SK-N-SH (cell line): ENCODE measurements at regions not wholly inside any gene's neighbourhood (a gene's known extent, or its start where the extent isn't known, plus 50 kb on each side); places are given as distances from the start of the nearest gene placed in this dataset.

ENCODE experiments used
- CTCF ChIA-PET: fragments of 300-600, 350-600 bp; formaldehyde crosslinking; extraction: SDS; loops from one replicate; lab custom pipeline; 2021; lab: Yijun Ruan, JAX
- POLR2A ChIA-PET: fragments of 350-600 bp; sonication (Branson Sonifier 250); formaldehyde crosslinking; extraction: SDS; loops from one replicate; lab custom pipeline; 2020; ENCODE audit warnings: antibody characterized with exemption, inconsistent platforms; lab: Yijun Ruan, JAX
- DNase-seq: peaks from one replicate; pipeline ENCODE4 v3.0.0; 2012
- H2AFZ ChIP-seq: fragments of 200-600 bp; sonication (generic); 2 replicates; pipeline ENCODE4 v1.8.1; 2016; ENCODE audit warnings: antibody characterized with exemption, mild to moderate bottlenecking, low read depth
- H3F3A ChIP-seq: fragments of 200-600 bp; sonication (generic); replicated peaks from 2 replicates; pipeline ENCODE3; 2016; ENCODE audit warnings: antibody characterized with exemption, mild to moderate bottlenecking; ENCODE audit not compliant: insufficient read depth
- H3K27ac ChIP-seq, 2 experiments: fragments of 200-500 bp in 1 of 2; fragments of 200-600 bp in 1 of 2; sonication (Bioruptor generic) in 1 of 2; sonication (generic), shearing (Covaris generic) in 1 of 2; 2 replicates each; pipeline versions ENCODE4 v1.5.1 to v1.6.1; 2014 to 2016; ENCODE audit warnings: low read depth in 2 of 2, inconsistent platforms in 1 of 2, low read length in 1 of 2, mild to moderate bottlenecking in 1 of 2, mixed read lengths in 1 of 2
- H3K27me3 ChIP-seq: fragments of 200-600 bp; sonication (generic), shearing (Covaris generic); 2 replicates; pipeline ENCODE4 v1.6.1; 2016; ENCODE audit warnings: mixed run types; ENCODE audit not compliant: insufficient read depth
- H3K36me3 ChIP-seq, 2 experiments: fragments of 200-500 bp in 1 of 2; fragments of 200-600 bp in 1 of 2; sonication (Bioruptor generic) in 1 of 2; sonication (generic) in 1 of 2; replicated peaks in 1 of 2; 2 replicates each; pipeline versions ENCODE3 to v1.5.1; 2014 to 2016; ENCODE audit warnings: low read length in 1 of 2, mild to moderate bottlenecking in 1 of 2; ENCODE audit not compliant: insufficient read depth in 2 of 2, control insufficient read depth in 1 of 2
- H3K4me1 ChIP-seq, 2 experiments: fragments of 200-500 bp in 1 of 2; fragments of 200-600 bp in 1 of 2; sonication (Bioruptor generic) in 1 of 2; sonication (generic), shearing (Covaris generic) in 1 of 2; 2 replicates each; pipeline versions ENCODE4 v1.5.1 to v1.6.1; 2014 to 2016; ENCODE audit warnings: low read depth in 1 of 2, low read length in 1 of 2, mixed run types in 1 of 2; ENCODE audit not compliant: insufficient read depth in 2 of 2, control insufficient read depth in 1 of 2
- H3K4me2 ChIP-seq: fragments of 200-600 bp; sonication (generic), shearing (Covaris generic); 2 replicates; pipeline ENCODE4 v1.6.1; 2017; ENCODE audit warnings: mixed run types
- H3K4me3 ChIP-seq, 2 experiments: fragments of 200-500 bp in 1 of 2; fragments of 200-600 bp in 1 of 2; sonication (Bioruptor generic) in 1 of 2; sonication (generic), shearing (Covaris generic) in 1 of 2; 2 replicates each; pipeline versions ENCODE4 v1.5.1 to v1.8.1; 2014 to 2016; ENCODE audit warnings: low read depth in 2 of 2, inconsistent platforms in 1 of 2, low read length in 1 of 2, mild to moderate bottlenecking in 1 of 2, mixed read lengths in 1 of 2, moderate library complexity in 1 of 2
- H3K79me2 ChIP-seq: fragments of 200-600 bp; sonication (generic); 2 replicates; pipeline ENCODE4 v1.8.1; 2017; ENCODE audit warnings: mild to moderate bottlenecking; ENCODE audit not compliant: insufficient read depth
- H3K9ac ChIP-seq: fragments of 200-600 bp; sonication (generic); 2 replicates; pipeline ENCODE4 v1.6.1; 2017; ENCODE audit warnings: mixed run types
- H3K9me2 ChIP-seq: fragments of 200-600 bp; sonication (generic); 2 replicates; pipeline ENCODE4 v1.6.1; 2017; ENCODE audit warnings: mixed run types
- H3K9me3 ChIP-seq: fragments of 200-600 bp; sonication (generic); 2 replicates; pipeline ENCODE4 v1.6.1; 2017; ENCODE audit warnings: mixed run types, mild to moderate bottlenecking, moderate library complexity
- H4K20me1 ChIP-seq: fragments of 200-600 bp; sonication (generic); 2 replicates; pipeline ENCODE4 v1.6.1; 2017; ENCODE audit warnings: mild to moderate bottlenecking, mixed run types; ENCODE audit not compliant: insufficient read depth
- CHD2 ChIP-seq: fragments of 150-350 bp; IDR thresholded peaks from 2 replicates; pipeline ENCODE4 v1.6.1; 2018; ENCODE audit warnings: low read length; ENCODE audit not compliant: partially characterized antibody
- EP300 ChIP-seq, 2 experiments: IDR thresholded peaks; 2 replicates each; pipeline versions ENCODE4 v1.4.0 to v1.6.1; 2012; ENCODE audit warnings: borderline replicate concordance in 1 of 2, low read depth in 1 of 2, low read length in 1 of 2
- FOXJ3 ChIP-seq: sonication (generic); formaldehyde crosslinking; IDR thresholded peaks from 2 replicates; pipeline ENCODE4 v1.5.1; 2020; ENCODE audit warnings: mild to moderate bottlenecking, missing genetic modification reagents
- FOXM1 ChIP-seq: IDR thresholded peaks from 2 replicates; pipeline ENCODE4 v1.4.0; 2012; ENCODE audit warnings: low read depth, mild to moderate bottlenecking
- GABPA ChIP-seq: IDR thresholded peaks from 2 replicates; pipeline ENCODE4 v1.4.0; 2012; ENCODE audit warnings: low read depth, mild to moderate bottlenecking
- IRF3 ChIP-seq: fragments of 150-350 bp; IDR thresholded peaks from 2 replicates; pipeline ENCODE4 v1.6.1; 2016; ENCODE audit warnings: mild to moderate bottlenecking, low read depth, low read length
- NFIC ChIP-seq: IDR thresholded peaks from 2 replicates; pipeline ENCODE4 v1.4.0; 2012; ENCODE audit warnings: borderline replicate concordance
- RAD21 ChIP-seq: IDR thresholded peaks from 2 replicates; pipeline ENCODE4 v1.6.1; 2012; ENCODE audit warnings: mild to moderate bottlenecking, low read length
- SMC3 ChIP-seq: IDR thresholded peaks from 2 replicates; pipeline ENCODE4 v1.6.1; 2012; ENCODE audit warnings: low read depth, low read length, improper control_type of control experiment
- TAF1 ChIP-seq: IDR thresholded peaks from 2 replicates; pipeline ENCODE4 v1.6.1; 2012; ENCODE audit warnings: low read depth, mild to moderate bottlenecking, low read length, moderate library complexity, borderline replicate concordance
- TCF12 ChIP-seq: IDR thresholded peaks from 2 replicates; pipeline ENCODE4 v1.4.0; 2012
- USF2 ChIP-seq: fragments of 150-350 bp; IDR thresholded peaks from 2 replicates; pipeline ENCODE4 v1.6.1; 2017; ENCODE audit warnings: antibody characterized with exemption, low read length, low read depth, borderline replicate concordance
- YY1 ChIP-seq: IDR thresholded peaks from 2 replicates; pipeline ENCODE4 v1.4.0; 2012; ENCODE audit warnings: low read depth, mild to moderate bottlenecking
- WGBS: methylation state at CpG from one replicate; pipeline ENCODE4 v1.1.6; 2017; ENCODE audit warnings: low lambda C conversion rate; 5-methylcytosine and 5-hydroxymethylcytosine counted together

GRCh38 chr11:15493921-15494620 is 379.3 kb downstream of the INSC start:
- no peak overlapping the region for H3K4me3 ChIP-seq
- no peaks in the 10 kb centered on the region for H3K9me3 ChIP-seq
- H4K20me1 ChIP-seq, result no peaks in the 10 kb centered on the region
- H2AFZ ChIP-seq, result no peak overlapping the region
- H3K9ac ChIP-seq, result no peak overlapping the region
- no peaks in the 10 kb centered on the region for H3K9me2 ChIP-seq
- WGBS, result 10% methylated on average over 1 of the region's 1 CpG
- H3K79me2 ChIP-seq, result no peaks in the 10 kb centered on the region
- no peak overlapping the region for H3K27ac ChIP-seq
- POLR2A ChIA-PET, result no interaction called here
- no peaks in the 10 kb centered on the region for H3K36me3 ChIP-seq
- DNase-seq, result peak; percentile 38
- H3K4me1 ChIP-seq, result peaks cover 0 to 6% of the 10 kb centered on the region in 2 experiments; a peak in 2 of 4 replicates
- CTCF ChIA-PET, result no interaction called here
- TF ChIP-seq YY1 (no peak), CHD2 (no peak), TCF12 (no peak), RAD21 (0 out of 2 replicates have a peak, but pooled peaks have one; percentile 7), FOXJ3 (CRISPR knock-in tag) (no peak), NFIC (no peak)
- no peaks in the 10 kb centered on the region for H3K27me3 ChIP-seq
- H3K4me2 ChIP-seq, result no peak overlapping the region
- no peaks in the 10 kb centered on the region for H3F3A ChIP-seq

- no peak overlapping the region for H3K4me2 ChIP-seq
- no peaks in the 10 kb centered on the region for H3K9me3 ChIP-seq
- no peak overlapping the region for H2AFZ ChIP-seq
- H4K20me1 ChIP-seq, result no peaks in the 10 kb centered on the region
- CTCF ChIA-PET, result no interaction called here
- POLR2A ChIA-PET, result no interaction called here
- H3F3A ChIP-seq, result no peaks in the 10 kb centered on the region
- peaks cover 0 to 6% of the 10 kb centered on the region in 2 experiments; a peak in 2 of 4 replicates for H3K4me1 ChIP-seq
- no peak overlapping the region for H3K27ac ChIP-seq
- no peak for DNase-seq
- 20% methylated on average over 1 of the region's 1 CpG for WGBS
- no peak overlapping the region for H3K9ac ChIP-seq
- no peaks in the 10 kb centered on the region for H3K9me2 ChIP-seq
- no peaks in the 10 kb centered on the region for H3K79me2 ChIP-seq
- TF ChIP-seq SMC3, result no peak
- TF ChIP-seq FOXM1, result no peak
- no peak for TF ChIP-seq IRF3
- TF ChIP-seq EP300 (IDR thresholded peaks at IDR 0.05; ENCODE audit: borderline replicate concordance in 1 of 2, low read depth in 1 of 2, low read length in 1 of 2), result no peak
- TF ChIP-seq TAF1, result no peak
- no peak for TF ChIP-seq USF2
- TF ChIP-seq GABPA, result no peak
- no peak for TF ChIP-seq YY1
- no peaks in the 10 kb centered on the region for H3K36me3 ChIP-seq
- H3K4me3 ChIP-seq, result no peak overlapping the region
- H3K27me3 ChIP-seq, result no peaks in the 10 kb centered on the region
Observed at GRCh38 chr11:15494740-15495139, 380.0 kb downstream of the INSC start.
